BE2C (cell line): ENCODE measurements at regions not wholly inside any gene's neighbourhood (a gene's known extent, or its start where the extent isn't known, plus 50 kb on each side); places are given as distances from the start of the nearest gene placed in this dataset.

Experiments
- DNase-seq: peaks from one replicate; pipeline ENCODE4 v3.0.0-alpha.2; 2020
- H3K27me3 ChIP-seq: fragments of 250-450 bp; sonication (Bioruptor Pico); 2 replicates; pipeline ENCODE4 v1.5.1; 2020; ENCODE audit warnings: mild to moderate bottlenecking
- H3K36me3 ChIP-seq: fragments of 250-450 bp; sonication (Bioruptor Pico); 2 replicates; pipeline ENCODE4 v1.5.1; 2020; ENCODE audit warnings: mild to moderate bottlenecking
- H3K4me1 ChIP-seq: fragments of 250-450 bp; sonication (Bioruptor Pico); 2 replicates; pipeline ENCODE4 v1.5.1; 2020
- H3K4me3 ChIP-seq: 2 replicates; pipeline ENCODE4 v1.5.1; 2011; ENCODE audit warnings: low read depth, low read length
- H3K9me3 ChIP-seq: fragments of 250-450 bp; sonication (Bioruptor Pico); 2 replicates; pipeline ENCODE4 v1.5.1; 2020
- TF ChIP-seq, protein P1 (sequence below): IDR thresholded peaks from 2 replicates; pipeline ENCODE4 v1.5.1; 2012; ENCODE audit warnings: mild to moderate bottlenecking, low read depth, low read length

DNA sequence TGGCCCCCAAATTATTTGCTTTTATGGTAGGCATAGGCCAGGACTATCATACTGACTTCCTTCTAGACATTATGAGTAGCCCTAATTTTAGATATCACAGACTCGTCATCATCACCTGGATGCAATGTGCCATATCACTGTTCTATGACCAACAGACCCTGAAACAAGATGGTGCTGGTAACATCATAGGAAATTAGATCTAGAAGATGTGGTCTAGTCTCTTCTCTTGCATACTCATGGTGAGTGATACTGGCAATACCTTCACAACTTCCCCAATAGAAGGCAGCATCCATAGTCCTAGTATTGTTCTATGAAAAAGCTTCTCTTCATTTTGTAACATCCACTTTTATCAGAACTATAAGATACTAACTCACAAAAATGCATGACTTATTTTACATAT, 116.3 kb upstream of the ITGA4 start:
- Histone ChIP-seq H3K36me3 (no peaks in the 10 kb centered on the region), H3K27me3 (no peaks in the 10 kb centered on the region), H3K4me1 (no peaks in the 10 kb centered on the region), H3K9me3 (no peaks in the 10 kb centered on the region), H3K4me3 (no peak overlapping the region)
- TF ChIP-seq, protein P1, sequence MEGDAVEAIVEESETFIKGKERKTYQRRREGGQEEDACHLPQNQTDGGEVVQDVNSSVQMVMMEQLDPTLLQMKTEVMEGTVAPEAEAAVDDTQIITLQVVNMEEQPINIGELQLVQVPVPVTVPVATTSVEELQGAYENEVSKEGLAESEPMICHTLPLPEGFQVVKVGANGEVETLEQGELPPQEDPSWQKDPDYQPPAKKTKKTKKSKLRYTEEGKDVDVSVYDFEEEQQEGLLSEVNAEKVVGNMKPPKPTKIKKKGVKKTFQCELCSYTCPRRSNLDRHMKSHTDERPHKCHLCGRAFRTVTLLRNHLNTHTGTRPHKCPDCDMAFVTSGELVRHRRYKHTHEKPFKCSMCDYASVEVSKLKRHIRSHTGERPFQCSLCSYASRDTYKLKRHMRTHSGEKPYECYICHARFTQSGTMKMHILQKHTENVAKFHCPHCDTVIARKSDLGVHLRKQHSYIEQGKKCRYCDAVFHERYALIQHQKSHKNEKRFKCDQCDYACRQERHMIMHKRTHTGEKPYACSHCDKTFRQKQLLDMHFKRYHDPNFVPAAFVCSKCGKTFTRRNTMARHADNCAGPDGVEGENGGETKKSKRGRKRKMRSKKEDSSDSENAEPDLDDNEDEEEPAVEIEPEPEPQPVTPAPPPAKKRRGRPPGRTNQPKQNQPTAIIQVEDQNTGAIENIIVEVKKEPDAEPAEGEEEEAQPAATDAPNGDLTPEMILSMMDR = no peak
- no peak for DNase-seq

DNA sequence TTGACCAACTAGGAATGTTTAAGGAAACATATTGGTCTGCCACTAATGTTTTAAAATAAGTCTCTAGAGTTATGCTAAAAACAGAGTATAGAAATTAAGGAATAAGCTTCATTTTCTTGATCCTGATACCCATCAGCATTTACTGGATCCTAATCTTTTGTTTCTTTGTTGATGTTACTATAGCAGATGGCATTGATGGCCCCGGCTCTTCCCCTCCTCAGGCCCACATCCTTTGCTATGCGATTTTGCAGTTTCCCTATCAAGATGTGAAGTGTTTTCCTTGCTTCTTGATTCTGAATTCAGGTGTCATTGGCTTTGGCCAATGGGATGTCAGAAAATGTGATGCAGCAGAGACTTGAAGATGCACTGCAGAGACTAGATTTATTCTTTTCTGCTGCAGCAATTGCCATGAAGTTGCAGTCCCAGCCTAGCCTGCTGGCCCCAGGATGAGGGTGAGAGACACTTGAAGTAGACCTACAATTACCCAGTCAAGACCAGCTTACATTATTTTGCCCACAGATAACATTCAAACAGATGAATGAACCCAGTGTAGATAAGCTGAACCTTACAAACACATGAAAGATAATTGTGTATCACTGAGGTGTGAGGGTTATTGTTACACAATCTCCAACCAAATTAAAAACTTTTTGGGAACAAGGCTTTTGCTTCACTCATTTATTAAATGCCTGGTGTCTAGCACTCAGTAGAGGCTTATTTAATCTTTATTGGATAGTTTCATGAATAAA, 115.2 kb upstream of the ITGA4 start:
- Histone ChIP-seq H3K36me3 (no peaks in the 10 kb centered on the region), H3K27me3 (no peaks in the 10 kb centered on the region), H3K4me1 (no peaks in the 10 kb centered on the region), H3K4me3 (no peak overlapping the region), H3K9me3 (no peaks in the 10 kb centered on the region)
- no peak for DNase-seq
- TF ChIP-seq, protein P1 = no peak

DNA sequence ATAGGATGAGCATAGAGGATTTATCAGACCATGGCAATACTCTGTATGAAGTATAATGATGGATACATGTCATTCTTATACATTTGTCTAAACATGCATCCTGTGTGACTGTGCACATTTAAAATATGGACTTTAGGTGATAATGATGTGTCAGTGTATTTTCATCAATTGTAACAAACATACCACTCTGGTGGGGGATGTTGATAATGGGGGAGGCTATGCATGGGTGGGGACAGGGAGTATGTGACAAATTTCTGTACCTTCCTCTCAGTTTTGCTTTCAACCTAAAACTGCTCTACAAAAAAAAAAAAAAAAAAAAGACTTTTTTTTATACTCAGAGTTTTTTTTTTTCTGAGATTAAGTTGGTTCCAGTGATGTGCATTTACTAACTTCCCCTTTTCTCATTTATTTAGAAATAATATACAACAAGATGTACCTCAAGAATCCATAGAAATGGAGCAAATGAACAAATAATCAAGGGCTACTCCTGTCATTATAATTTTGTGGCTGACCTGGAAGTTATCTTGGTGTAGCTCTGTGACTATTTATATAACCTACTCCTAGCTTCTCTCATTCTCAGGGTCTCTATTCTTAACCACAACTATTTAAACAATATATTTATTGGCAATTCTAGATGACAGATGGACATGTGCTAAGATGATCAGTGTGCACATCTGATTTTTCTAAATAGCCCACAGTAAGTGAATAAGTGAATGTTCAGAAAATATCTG, 108.9 kb upstream of the ITGA4 start:
- TF ChIP-seq, protein P1 = no peak
- no peaks in the 10 kb centered on the region for H3K36me3 ChIP-seq
- H3K27me3 ChIP-seq = no peaks in the 10 kb centered on the region
- H3K4me1 ChIP-seq = no peaks in the 10 kb centered on the region
- H3K9me3 ChIP-seq = no peaks in the 10 kb centered on the region
- DNase-seq = no peak
- no peak overlapping the region for H3K4me3 ChIP-seq

DNA sequence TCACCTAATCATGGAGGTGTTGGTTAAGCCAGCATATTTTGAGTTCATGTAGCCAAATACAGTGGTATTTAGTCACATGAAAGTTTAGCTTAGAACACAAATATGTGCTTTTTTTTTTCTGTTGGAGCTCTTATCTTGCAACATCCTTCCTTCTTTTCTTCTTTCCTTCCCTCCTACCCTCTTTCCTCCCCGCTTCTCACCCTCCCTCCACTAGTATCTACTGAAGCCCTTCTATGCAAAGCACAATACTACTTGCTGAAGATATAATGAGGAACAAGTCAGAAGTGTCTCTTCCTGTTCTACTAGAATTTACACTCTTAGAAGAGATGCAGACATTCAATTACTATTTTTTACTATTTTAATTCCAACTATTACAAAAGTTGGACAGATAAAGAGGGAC, 105.0 kb upstream of the ITGA4 start:
- Histone ChIP-seq H3K9me3 (no peaks in the 10 kb centered on the region), H3K36me3 (no peaks in the 10 kb centered on the region), H3K4me1 (no peaks in the 10 kb centered on the region), H3K4me3 (no peak overlapping the region), H3K27me3 (no peaks in the 10 kb centered on the region)
- TF ChIP-seq, protein P1 = no peak
- DNase-seq = no peak

DNA sequence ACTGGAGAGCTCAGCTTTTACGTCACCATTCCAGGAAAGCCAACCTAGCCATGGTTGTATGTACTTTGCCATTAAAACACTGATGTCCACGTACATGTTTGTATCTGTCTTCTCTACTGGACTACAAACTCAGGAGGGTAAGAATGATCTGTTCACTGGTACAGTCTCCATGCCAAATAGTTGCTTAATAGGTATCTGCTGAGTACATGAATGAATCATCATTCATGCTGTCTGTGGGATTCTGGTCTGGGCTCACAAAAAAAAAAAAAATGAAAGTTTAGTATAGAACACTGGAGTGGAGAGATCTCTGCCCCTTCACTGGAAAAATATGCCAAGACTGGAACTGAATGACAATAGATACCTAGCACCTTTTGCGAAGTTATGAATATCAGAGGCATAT, 102.6 kb upstream of the ITGA4 start:
- Histone ChIP-seq H3K4me3 (no peak overlapping the region), H3K27me3 (no peaks in the 10 kb centered on the region), H3K4me1 (no peaks in the 10 kb centered on the region), H3K9me3 (no peaks in the 10 kb centered on the region), H3K36me3 (no peaks in the 10 kb centered on the region)
- DNase-seq = no peak
- TF ChIP-seq, protein P1 = no peak

DNA sequence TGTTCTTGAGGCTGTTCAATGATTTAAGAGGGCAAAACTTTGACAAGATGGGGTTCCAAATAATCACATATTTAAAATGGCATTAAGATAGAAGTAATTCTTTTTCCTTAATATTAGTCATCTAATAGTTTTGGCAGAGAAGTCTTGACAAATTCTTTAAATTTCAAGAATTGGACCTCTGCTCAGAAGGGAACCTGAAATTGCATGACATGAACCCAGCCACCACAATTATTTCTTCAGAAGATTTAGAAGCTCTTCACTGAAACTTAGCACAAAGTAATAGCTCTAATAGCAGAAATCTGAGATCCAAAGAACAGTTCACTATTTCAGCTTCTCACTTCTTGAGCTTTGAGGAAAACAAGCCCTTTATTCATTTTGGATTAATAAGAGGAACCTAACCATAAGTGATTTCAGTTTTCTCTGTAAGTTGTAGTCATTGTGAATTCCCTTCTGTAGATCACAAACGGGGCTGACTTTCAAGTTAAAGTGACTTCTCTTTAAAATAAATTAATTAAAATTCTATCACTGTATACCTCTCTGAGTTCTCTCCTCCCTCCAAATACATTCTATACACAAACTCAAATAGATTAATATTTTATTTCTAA, 100.6 kb upstream of the ITGA4 start:
- no peak for DNase-seq
- H3K4me3 ChIP-seq = no peak overlapping the region
- TF ChIP-seq, protein P1 = no peak
- no peaks in the 10 kb centered on the region for H3K27me3 ChIP-seq
- H3K9me3 ChIP-seq = no peaks in the 10 kb centered on the region
- H3K4me1 ChIP-seq = no peaks in the 10 kb centered on the region
- no peaks in the 10 kb centered on the region for H3K36me3 ChIP-seq
